VCaP (cell line): ENCODE measurements at regions not wholly inside any gene's neighbourhood (a gene's known extent, or its start where the extent isn't known, plus 50 kb on each side); places are given as distances from the start of the nearest gene placed in this dataset.
A peak's percentile ranks its signal among the peaks of the same experiment; 100 is the strongest.

Experiments used
- H3K27ac ChIP-seq: fragments of 450-650 bp; 2 replicates; pipeline ENCODE4 v1.5.1; 2017
- CTCF ChIP-seq: fragments of 450-650 bp; conservative IDR thresholded peaks from 2 replicates; pipeline ENCODE4 v1.5.1; 2017; ENCODE audit warnings: mild to moderate bottlenecking, moderate library complexity

GRCh38 chr2:164439885-164440284 is 181.4 kb downstream of the GRB14 start:
- H3K27ac ChIP-seq: peak overlapping the region; percentile 7; the same call in 1 of the 2 replicates
- no peak for TF ChIP-seq CTCF

- TF ChIP-seq CTCF: no peak
- H3K27ac ChIP-seq: peak overlapping the region; percentile 7; the same call in 1 of the 2 replicates
These were observed 182.0 kb downstream of the GRB14 start for GRCh38 chr2:164439235-164439634.

- no peak overlapping the region for H3K27ac ChIP-seq
- TF ChIP-seq CTCF: no peak
These were observed 182.6 kb downstream of the GRB14 start for GRCh38 chr2:164438490-164439205.

- no peak for TF ChIP-seq CTCF
These were observed 185.2 kb downstream of the GRB14 start for GRCh38 chr2:164436131-164436530.

GRCh38 chr2:164430166-164430783 is 191.0 kb downstream of the GRB14 start:
- no peak overlapping the region for H3K27ac ChIP-seq
- TF ChIP-seq CTCF: peak; percentile 87

More at GRCh38 chr2:164436131-164436530, 185.2 kb downstream of the GRB14 start:
- H3K27ac ChIP-seq: no peak overlapping the region

GRCh38 chr2:164429354-164429753 is 191.9 kb downstream of the GRB14 start:
- no peak overlapping the region for H3K27ac ChIP-seq
- no peak for TF ChIP-seq CTCF

GRCh38 chr2:164427111-164427510 is 194.2 kb downstream of the GRB14 start:
- no peak for TF ChIP-seq CTCF
- H3K27ac ChIP-seq: no peak overlapping the region
